CD1c-positive myeloid dendritic cell (primary cell): ENCODE measurements at regions not wholly inside any gene's neighbourhood (a gene's known extent, or its start where the extent isn't known, plus 50 kb on each side); places are given as distances from the start of the nearest gene placed in this dataset.
A peak's percentile ranks its signal among the peaks of the same experiment; 100 is the strongest.
"Not testable (repeated sequence)": the region's sequence is repeated elsewhere in the genome, so short reads cannot be mapped to it uniquely, and the experiment has no call there.

Experiments used
- DNase-seq: peaks from one replicate; pipeline ENCODE4 v3.0.0-alpha.2; 2016; ENCODE audit errors: extremely low spot score

- no peak for DNase-seq
Measured at GRCh38 chr5:126284977-126285696, 138.1 kb upstream of the GRAMD2B start.

- DNase-seq, result not testable (repeated sequence)
Measured at GRCh38 chr5:126296121-126296520, 127.1 kb upstream of the GRAMD2B start.

- no peak for DNase-seq
Measured at GRCh38 chr5:126300293-126300692, 122.9 kb upstream of the GRAMD2B start.

- no peak for DNase-seq
Measured at GRCh38 chr5:126301056-126301455, 122.2 kb upstream of the GRAMD2B start.

- DNase-seq, result no peak
Measured at GRCh38 chr5:126309860-126310259, 113.3 kb upstream of the GRAMD2B start.

GRCh38 chr5:126311766-126312165, 111.4 kb upstream of the GRAMD2B start:
- DNase-seq, result no peak

GRCh38 chr5:126315341-126315740, 107.9 kb upstream of the GRAMD2B start:
- no peak for DNase-seq

- DNase-seq, result no peak
Measured at GRCh38 chr5:126332326-126332725, 90.9 kb upstream of the GRAMD2B start.

- no peak for DNase-seq
Measured at GRCh38 chr5:126334760-126335159, 88.4 kb upstream of the GRAMD2B start.

GRCh38 chr5:126335886-126336285, 87.3 kb upstream of the GRAMD2B start:
- no peak for DNase-seq

GRCh38 chr5:126338635-126339034, 84.6 kb upstream of the GRAMD2B start:
- no peak for DNase-seq

- peak; percentile 80 for DNase-seq
Measured at GRCh38 chr5:126339215-126339805, 83.9 kb upstream of the GRAMD2B start.

GRCh38 chr5:126341906-126342630, 81.1 kb upstream of the GRAMD2B start:
- no peak for DNase-seq

- DNase-seq, result no peak
Measured at GRCh38 chr5:126348855-126349635, 74.2 kb upstream of the GRAMD2B start.

GRCh38 chr5:126351153-126351552, 72.1 kb upstream of the GRAMD2B start:
- DNase-seq, result no peak

- DNase-seq, result peak; percentile 46
Measured at GRCh38 chr5:126354012-126354857, 69.0 kb upstream of the GRAMD2B start.

GRCh38 chr5:126354858-126355731, 68.1 kb upstream of the GRAMD2B start:
- no peak for DNase-seq

GRCh38 chr5:126355940-126356339, 67.3 kb upstream of the GRAMD2B start:
- peak; percentile 40 for DNase-seq

- DNase-seq, result peak; percentile 68
Measured at GRCh38 chr5:126357585-126358342, 65.4 kb upstream of the GRAMD2B start.
